Stimulated activated CD4-positive, alpha-beta T cell treated with anti-CD3 and anti-CD28 coated beads, Interleukin-4, amount 100 ng/mL, for 1 hour (primary cell): ENCODE measurements at regions not wholly inside any gene's neighbourhood (a gene's known extent, or its start where the extent isn't known, plus 50 kb on each side); places are given as distances from the start of the nearest gene placed in this dataset.
"Not testable (repeated sequence)": the region's sequence is repeated elsewhere in the genome, so short reads cannot be mapped to it uniquely, and the experiment has no call there.

Experiments
- DNase-seq: peaks from one replicate; pipeline ENCODE4 v3.0.0-alpha.2; 2020

DNA sequence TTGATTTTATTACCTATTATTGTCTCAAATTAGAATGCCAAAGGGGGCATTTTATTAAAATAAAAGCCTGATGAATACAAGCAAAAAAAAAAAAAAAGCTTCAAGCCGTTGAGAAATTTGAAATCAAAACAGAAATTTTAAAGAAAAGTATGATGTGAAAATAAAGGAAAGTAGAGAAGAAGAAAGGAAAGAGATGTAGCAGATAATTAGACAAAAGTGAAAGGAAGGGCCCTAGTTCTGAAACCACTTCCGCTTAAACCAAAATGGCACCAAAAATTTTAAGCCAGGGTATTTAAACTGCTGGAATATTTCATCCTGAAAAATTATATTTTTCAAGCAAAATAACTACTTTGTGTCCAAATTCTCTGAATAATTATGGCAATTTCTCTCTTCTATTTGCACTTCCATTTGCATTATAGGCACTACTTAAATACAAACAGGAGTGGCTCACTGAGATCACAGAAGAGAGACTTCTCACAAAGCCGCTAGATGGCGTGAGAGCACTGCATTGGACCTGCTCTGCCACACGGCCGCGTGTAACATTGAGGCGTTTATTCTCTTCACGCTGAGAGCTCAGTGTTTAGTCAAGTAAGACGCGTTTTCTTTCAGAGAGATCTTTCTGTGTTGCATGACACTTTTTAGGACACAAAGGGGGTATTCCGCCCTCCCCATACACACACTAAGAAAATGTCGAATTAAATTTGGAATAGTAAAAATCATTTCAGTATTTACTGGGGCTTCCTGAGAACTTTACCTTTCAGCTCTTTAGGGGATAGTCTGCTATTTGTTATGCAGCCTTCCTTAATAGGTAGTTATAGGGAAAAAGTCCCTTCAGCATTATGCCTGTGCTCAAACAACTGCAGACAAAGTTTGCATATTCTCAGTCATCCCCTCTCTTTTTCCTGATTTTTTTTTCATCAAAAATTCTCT, 368.4 kb upstream of the CCNH start:
- DNase-seq: peak; percentile 71

DNA sequence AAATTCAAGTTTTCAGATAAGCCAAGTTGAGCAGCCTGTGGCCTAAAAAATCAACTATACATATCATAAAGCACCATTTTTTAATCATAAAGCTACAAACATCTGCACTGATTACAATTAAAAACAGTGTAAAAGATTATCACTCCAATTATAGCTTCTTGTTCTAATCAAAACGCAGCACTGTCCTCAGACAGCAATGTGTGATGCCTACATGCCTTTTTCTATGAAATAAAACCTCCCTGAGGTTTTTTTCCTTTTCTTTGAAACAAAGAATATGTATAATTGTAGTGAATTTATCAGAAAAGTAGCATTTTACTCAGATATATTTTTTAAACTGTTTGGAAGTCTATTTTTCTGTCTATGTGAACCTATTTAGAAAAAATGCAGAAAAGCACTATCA, 366.1 kb upstream of the CCNH start:
- no peak for DNase-seq

DNA sequence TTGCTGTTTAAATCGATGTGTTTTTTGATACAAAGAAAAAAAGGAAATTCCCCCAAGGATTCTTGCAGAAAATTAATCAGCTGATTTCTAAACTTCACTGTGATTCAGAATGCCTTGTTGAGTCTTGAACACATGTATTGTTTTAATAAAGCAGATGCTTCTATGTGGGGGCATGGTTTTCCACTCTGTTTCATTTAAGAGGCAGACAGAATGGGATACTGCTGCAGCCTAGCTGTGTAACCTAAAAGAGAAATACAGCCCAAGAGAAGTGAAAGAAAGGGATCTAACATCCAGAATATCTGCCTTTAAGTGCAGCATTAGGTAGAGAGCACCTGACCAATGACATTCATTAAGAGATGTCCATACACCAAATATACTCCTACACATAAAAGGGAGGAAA, 365.1 kb upstream of the CCNH start:
- DNase-seq: no peak

DNA sequence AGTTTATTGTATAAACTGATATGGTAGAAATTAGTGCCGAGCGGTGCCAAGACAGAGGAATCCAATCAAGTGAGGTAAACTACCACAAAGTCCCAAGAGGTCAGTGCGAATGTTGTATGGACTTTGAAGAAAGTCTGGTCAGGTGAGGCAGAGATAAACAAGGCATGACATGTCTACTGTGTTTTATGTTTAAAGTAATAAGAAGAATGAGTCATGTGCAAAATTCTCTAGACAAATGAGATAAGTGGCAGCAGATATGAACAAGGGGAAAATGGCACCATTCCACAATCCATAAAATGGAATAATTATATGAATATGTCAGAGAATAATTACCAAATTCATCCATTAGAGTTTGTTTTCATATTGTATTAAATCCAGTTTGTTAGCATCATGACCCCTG, 364.1 kb upstream of the CCNH start:
- no peak for DNase-seq

DNA sequence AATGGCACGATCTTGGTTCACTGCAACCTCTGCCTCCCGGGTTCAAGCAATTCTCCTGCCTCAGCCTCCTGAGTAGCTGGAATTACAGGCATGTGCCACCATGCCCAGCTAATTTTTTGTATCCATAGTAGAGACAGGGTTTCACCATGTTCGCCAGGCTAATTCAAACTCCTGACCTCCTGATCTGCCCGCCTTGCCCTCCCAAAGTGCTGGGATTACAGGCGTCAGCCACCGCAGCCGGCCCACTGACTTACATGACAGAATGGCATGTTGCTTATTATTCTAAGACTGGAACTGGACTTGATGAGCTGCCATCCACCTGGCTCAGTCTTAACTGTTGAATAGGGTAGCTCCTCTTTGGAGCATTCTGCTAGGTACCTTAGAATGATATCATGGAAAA, 363.6 kb upstream of the CCNH start:
- DNase-seq: not testable (repeated sequence)

DNA sequence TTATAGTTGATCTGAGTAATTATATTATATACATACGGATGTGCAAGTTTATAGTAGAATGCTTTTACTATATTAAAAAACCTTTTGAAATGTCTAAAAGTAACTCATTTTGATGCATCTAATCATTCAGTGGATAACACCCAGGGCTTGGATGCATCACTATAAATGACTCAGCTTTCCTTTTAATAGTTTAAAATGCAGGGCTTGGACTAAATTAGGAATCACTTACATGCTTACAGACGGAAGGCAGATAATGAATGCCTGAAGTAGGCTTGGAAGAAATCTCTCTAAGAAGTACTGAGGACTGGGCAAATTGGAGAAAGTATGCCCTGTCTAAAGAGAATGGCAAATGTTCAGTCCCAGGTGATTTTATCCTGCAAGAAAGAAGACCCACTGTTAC, 362.5 kb upstream of the CCNH start:
- no peak for DNase-seq

DNA sequence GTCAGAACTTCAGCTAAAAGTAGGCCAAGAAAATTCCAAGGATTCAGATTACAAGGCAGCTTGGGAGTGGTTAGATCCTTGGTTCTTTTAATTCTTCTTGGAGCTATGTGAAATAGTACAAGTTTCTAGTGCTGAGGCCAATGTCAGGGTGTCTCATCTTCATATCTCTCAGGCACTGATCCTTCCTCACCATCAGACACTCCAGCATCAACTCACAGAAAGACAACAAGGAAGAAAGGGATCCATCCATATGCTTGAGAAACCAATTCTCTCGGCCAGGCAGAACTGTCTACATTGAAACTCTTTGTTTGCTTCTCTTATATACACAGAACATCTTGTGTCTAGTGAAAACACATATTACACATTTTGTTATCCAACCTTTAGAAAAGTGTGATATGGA, 362.1 kb upstream of the CCNH start:
- no peak for DNase-seq

DNA sequence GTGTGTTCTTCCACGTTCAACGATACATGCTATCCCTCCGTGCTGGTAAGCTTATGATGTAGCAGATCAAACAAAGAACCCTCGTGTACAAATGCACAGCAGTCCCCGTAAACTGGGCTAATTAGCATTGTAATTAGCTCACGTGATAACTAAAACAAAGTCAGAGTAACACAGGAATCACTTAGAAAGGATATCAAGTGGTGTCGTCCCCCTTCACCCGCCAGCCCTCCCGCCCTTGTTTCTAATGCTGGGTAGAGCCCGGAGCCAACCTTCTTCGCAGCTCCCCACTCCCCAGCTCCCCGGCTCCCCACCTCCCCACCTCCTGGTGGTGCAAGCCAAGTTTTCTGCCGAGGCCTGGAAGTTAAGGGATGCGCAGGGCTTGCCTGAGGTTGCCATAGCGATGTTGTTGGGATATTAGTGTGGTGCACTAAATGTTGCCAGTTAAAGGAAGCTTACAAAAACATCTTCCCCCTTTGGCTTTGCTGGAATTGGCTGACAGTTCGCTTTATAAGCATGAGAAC, 357.9 kb upstream of the CCNH start:
- no peak for DNase-seq

DNA sequence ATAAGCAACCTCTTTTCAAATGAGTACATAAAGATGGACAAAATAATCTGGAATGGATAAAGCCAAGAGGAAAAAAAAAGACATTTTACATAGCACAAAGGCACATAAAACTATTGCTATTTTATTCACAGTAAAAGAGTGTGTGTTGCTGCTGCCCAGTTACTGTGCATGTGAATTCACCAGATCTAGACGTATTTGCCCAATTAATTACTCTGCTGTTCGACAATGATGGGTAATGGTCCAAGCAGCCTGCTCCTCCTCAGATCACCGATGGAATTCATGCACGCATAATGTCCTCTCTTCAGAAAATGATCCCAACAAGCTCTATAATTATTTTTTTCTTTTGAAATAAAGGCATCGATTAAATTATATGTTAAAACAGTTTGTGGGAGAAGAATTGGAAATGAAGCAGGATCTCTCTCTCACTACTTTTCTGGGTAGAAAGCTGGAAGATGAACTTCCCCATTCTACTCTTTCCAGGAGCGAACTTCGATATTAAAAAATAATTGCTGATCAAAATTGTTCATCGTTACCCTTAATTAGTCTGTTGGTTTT, 357.4 kb upstream of the CCNH start:
- no peak for DNase-seq

DNA sequence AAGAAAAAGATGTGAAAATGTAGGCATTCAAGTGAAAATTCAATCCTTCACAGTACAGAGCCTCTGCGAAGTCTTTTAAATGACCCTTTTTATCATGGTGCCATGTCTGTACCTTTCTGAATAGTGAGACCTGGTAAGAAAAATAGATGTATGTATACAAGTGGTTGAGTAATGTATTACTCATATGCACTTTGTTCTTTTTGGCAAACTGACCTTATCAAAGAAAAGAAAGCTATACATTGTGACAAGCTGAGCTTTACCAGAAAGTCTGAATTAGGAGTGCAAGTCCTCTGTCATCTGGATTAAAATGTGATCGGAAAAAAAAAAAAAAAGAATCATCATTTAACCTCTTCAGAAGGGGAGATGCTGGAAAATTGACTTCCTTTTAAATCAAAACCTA, 356.4 kb upstream of the CCNH start:
- no peak for DNase-seq

DNA sequence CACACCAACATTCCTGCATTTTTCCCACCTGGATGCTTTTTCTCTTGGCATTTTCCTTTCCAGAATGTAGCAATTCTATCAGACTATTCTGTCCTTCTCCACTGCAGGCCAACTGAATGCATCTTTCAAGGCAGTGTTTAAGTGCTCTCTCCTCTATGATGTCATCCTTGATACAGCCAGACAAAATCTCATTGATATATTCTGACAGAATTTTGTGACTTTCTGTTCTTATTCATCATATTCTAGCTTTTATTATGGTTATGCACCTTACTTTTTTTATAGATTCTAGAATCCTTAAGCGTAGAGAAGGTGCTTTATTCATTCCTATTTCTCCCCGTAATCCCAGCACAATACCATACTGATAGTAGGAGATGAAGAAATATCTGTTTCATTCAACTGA, 355.5 kb upstream of the CCNH start:
- no peak for DNase-seq

DNA sequence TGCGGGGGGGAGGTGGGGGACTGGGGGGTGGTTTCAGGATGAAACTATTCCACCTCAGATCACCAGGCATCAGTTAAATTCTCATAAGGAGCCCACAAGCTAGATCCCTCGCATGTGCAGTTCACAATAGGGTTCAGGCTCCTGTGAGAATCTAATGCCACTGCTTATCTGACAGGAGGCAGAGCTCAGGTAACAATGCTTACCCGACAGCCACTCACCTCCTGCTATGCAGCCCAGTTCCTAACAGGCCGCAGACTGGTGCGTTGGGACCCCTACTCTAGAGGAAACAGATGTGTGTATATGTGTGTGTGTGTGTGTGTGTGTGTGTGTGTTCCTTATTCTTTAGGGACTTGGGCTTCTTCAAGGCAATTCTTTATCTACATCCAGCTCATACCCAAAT, 352.3 kb upstream of the CCNH start:
- no peak for DNase-seq

DNA sequence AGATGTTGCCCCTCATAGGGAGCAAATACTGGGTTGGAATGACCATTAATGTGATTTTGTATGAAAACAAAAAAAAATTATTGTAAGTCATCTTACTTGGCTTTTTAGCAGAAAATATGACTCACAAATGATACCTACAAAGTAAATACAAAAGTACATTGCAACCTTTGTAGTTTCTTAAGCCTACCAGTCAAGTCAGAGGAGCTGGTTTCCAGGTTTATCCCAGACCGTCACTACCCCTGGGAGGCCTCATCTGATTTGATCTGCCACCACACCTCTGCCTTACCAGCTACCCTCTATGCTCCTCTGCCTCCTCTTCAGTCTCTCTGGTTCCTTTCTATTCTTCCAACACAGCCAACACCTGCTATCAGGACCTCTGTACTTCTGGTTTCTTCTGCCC, 349.9 kb upstream of the CCNH start:
- DNase-seq: no peak

DNA sequence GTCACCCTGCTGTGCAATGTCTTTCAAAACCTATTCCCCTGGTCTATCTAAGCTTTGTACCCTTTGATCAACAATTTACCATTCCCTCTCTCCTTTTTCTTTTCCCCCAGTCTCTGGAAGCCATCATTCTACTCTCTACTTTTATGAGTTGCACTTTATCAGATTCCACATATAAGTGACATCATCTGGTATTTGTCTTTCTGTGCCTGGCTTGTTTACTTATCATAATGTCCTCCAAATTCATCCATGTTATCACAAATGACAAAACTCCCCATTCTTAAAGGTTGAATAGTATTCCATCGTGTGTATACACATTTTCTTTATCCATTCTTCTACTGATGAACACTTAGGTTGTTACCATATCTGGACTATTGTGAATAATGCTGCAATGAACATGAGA, 344.2 kb upstream of the CCNH start:
- DNase-seq: no peak

DNA sequence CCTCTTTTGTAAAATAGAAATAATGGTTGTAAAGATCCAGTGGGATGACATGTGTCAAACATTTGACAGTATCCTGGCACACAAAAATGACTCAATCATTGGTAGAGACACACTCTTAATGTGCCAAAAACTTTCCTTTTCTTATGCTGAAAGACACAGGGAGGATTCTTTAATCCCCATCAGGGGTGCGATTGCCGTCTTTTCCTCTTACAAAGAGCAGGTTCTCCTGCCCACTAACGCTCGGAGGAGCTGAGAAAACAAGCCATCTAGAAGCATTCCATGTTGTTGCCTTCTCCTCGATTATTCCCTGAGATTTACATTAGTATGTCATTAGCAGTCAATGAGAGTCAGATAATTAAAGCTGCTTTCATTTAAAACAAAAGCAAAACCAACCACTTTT, 342.6 kb upstream of the CCNH start:
- no peak for DNase-seq

DNA sequence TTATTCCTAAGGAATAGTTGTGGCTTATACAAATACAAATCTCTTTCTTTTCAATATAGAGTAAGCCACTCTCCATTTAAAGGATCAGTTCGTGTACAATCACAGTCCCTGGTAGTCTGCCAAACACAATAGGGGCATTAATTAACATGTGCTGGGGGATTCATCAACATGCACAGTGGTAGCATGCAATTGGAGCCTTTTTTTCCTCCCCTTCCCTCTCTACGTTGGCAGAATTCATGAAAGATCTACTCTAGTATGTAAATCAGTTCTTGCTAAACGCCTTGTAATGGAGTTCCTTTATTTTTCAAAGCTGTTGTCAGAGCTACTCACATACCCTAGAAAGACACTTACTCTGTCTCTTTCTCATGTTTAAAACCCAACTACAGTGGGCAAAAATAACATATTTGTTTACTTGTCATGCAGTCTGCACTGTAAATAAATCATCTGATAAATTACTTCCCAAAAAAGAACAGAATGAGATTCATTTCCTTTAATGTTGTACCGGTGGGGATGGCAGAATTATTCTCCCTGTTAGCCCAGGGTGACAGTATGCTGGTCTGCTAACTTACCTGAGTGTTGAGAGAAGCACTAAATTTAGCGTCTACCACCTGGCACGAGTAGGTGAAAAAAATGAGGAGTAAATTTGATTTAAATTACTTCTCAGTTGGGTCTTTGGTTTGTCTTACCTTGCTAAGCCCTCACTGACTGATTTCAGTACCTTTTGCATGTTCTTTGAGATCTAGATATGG, 341.5 kb upstream of the CCNH start:
- no peak for DNase-seq

DNA sequence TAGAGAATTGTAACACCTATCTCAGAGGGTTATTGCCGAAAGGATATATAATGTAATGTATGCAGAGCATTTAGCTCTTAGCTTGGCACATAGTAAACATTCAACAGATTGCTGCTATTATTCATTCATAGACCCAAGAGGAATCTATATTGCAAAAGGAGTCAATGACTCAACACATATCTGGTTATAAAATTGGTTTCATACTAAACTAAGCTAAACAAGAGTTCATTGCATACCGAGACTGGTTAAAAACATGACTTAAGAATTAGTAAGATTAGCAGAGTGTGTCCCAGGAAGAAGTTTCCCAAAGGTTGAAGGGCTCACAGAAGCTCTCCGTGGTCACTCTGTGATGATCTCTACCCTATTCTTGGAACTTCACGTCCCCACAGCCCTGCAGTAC, 339.6 kb upstream of the CCNH start:
- no peak for DNase-seq

DNA sequence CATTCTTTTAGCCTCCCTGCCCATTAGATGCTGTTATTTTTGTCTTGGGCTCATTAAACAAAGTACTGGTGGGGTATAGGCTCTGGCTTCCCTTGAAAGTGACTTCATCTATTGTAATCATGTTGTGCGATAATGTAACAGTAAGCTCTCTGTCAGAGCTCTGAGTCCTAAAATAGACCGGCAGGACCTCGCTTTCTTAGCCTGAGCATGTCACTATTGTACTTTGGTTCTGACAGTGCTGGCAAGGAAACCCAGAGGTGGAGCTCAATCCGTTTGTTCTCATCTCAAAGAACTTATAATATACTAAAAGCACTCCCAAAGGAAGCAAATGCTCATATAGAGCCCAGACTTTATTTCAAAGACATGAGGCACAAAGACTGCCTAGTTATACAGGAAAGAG, 339.1 kb upstream of the CCNH start:
- no peak for DNase-seq

DNA sequence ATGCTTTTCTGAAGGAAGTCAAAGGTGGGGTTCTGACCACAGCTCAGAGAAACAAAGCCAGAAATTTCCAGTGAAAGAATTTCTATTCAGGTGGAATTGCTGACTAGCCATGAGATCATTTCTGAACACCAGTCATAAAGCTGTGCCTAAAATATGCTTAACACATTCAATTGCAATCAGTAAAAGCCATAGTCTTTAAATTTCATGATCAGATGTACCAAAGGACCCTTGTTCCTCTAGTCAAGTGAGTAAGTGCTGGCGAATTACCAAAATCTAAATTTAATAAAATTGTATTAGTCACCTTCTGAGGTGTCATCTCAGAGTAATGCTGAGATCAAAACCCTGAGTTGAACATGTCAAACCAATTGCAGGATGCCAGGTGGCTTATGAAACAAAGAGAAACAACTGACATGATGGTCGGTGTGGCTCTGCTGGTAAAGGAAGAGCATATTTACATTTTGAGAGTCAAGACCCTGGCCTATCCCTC, 334.2 kb upstream of the CCNH start:
- DNase-seq: no peak

DNA sequence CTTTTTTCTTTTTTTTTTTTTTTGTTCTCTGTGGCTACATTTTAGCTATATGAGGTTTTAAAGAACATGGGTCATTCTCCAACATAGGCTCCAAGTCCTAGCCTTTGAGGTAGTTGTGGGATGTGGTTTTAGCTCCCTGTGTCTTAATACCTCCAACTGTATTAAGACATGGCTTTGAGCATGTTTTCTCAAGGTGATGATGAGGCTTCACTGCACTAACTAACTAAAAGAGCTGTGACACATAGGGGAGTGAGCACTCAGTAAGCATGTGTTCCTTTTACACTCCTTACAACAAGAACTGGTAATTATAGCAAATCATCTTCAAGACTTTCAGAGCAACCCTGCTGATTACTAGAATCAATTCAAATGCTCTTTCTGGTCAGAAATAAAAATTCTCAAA, 333.6 kb upstream of the CCNH start:
- DNase-seq: no peak

DNA sequence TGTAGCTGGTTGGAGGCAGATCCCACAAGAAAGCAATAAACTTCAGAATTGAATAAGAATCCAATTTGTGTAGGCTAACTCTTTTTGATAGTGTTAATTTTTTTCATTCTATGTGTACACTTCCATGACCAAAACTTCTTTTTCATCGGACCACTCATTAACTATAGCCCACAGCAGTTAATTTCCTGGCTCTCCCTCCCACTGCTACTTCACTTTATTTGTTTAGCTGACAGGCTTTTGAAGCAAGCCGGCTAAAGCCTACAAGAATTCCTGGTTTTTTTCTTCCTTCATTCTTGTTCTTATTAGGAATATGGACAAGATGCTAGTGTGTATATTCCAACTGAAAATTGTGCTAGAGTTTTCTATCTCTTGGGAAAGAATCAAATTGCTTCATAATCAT, 329.2 kb upstream of the CCNH start:
- DNase-seq: no peak

DNA sequence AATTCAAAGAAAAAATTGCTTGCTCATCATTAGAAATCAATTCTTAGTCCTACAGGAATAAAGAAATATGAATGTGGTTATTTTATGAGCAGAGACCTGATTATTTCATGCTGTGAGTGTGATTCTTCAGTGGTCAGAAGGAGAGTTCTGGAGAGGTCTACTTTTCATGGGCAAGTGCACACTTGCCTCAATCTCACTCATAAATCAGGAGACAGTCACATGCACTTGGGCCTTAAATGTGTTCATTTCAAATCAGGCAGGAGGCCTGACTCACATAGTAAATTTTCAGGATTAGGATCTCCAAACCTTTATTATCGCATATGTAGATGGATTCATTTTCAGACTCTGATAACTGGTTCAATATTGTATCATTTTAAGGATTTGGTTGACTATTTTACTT, 323.2 kb upstream of the CCNH start:
- DNase-seq: no peak

DNA sequence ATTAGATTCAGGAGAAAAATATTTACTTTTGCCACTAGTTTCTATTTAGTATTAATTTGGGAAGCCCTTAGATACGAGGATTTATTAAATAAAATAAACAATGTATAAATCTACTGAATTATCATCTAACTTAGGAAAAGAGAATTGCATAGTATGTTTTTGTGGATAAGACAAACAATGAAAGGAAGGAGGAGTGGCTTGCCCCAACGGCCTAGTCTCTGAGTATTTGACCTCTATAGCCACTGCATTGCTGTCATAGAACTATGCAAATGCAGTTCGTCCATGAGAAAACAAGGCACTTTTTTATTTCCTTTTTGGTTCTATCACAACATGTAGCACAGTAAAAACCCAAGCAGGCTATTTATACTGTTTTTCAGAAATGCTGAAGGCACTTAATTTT, 321.2 kb upstream of the CCNH start:
- DNase-seq: no peak
